Adipose tissue (tissue), 3 donors: ENCODE measurements at regions not wholly inside any gene's neighbourhood (a gene's known extent, or its start where the extent isn't known, plus 50 kb on each side); places are given as distances from the start of the nearest gene placed in this dataset.

Source experiments
- H3K27ac ChIP-seq: one replicate; pipeline ENCODE4 v1.5.1; 2013; ENCODE audit warnings: low read depth, low read length
- WGBS, 3 donors: extraction: QIAGEN DNeasy Blood & Tissue Kit; methylation state at CpG; one replicate each; pipeline ENCODE4 v1.1.7; 2013; 5-methylcytosine and 5-hydroxymethylcytosine counted together
- donor health status: healthy with polysubstance abuse.
- donor health status: Bipolar disorder and iron deficiency.
- donor health status: healthy.

DNA sequence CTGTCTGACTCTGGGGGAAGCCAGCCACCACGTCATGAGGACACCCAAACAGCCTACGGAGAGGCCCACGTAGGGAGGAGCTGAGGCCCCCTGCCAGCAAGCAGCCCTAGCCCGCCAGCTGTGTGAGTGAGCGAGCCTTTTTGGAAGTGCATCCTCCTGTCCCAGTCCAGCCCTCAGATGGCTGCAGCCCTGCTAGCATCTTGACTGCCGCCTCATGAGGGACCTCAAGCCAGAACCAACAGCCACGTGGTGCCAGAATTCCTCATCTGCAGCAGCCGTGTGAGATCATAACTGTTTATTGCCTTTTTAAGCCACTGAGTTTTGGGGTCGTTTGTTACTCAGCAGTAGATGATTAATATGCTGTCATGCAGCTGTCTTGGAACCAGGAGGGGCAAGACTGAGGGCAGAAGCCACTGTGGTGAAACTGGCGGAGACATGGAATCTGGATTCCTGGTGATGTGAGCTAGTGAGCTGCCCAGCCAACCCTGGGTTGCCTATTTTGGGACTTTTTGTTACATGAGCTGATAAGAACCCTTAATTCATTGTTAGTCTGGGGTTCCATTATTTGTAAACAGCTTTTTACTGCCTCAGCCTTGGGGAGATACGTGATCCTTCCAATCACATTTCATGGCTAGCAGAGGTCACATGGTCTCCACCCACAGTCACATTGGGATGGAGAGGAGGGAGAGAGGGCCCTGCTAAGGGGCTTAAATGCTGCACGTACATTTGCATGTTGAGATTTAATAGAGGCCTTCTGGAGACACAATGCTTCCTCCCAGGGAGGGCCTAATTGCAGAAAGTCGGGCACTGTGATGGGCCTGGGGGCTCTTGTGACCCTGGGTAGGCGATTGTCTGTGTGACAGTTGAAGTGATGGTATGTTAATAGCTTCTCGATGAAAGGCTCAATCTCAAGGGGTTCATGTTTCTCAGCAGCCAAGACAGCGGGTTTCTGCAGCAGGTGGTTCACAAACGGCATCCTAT, 73.8 kb downstream of the RPLP1 start:
- H3K27ac ChIP-seq, result no peak overlapping the region
- 73 to 80% (median 77%) methylated on average over 16 to 17 of the region's 17 CpGs for WGBS, 3 donors

DNA sequence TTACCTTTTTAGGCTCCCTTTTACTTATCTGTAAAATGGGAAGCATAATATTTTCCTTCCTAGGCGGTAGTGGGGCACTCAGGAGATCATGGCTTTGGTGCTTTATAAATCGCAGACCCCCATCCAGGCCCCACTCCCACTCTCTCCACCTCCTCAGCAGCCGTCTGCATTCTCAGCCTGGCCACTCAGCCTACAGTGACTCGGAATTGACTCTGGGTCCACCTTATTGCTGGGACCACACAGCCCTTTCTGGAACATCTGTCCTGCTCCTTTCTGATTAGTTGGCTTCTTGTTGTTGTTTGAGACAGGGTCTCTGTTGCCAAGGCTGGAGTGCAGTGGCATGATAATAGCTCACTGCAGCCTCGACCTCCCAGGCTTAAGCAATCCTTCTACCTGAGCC, 76.5 kb downstream of the RPLP1 start:
- WGBS, 3 donors, result 91 to 95% (median 94%) methylated on average over 5 of the region's 5 CpGs
- H3K27ac ChIP-seq, result no peak overlapping the region

DNA sequence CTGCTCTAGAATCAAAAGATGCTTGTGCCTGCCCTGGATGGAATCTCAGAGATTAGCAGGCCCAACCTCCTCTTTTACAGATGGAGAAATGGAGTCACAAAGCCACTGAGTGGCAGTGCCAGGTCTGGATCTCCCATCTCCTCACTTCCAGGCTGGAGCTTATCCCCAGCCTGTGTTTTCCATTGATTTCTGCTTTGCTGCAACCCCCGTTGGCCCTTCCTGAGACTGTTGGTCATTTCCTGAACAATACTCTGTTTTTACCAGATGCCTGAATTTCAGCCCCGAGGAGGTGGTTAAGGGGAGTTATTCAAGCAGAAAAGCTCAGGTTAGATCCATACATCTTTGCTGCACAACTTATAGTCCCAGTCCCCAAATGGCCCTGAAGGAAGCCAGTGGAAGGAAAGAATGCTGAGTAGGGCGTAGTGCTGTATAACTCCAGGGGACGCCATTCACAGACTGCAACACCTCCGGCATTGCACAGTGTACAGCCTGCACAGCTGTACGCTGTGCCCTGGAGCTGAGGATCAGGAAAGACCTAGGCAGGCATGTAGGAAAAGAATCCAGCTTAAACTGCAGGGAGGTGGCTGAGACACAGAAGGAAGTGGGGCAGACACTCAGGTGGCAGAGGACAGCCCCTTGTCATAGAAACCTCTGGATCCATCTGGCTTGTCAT, 77.5 kb downstream of the RPLP1 start:
- WGBS, 3 donors, result 61 to 71% (median 71%) methylated on average over 6 of the region's 6 CpGs

DNA sequence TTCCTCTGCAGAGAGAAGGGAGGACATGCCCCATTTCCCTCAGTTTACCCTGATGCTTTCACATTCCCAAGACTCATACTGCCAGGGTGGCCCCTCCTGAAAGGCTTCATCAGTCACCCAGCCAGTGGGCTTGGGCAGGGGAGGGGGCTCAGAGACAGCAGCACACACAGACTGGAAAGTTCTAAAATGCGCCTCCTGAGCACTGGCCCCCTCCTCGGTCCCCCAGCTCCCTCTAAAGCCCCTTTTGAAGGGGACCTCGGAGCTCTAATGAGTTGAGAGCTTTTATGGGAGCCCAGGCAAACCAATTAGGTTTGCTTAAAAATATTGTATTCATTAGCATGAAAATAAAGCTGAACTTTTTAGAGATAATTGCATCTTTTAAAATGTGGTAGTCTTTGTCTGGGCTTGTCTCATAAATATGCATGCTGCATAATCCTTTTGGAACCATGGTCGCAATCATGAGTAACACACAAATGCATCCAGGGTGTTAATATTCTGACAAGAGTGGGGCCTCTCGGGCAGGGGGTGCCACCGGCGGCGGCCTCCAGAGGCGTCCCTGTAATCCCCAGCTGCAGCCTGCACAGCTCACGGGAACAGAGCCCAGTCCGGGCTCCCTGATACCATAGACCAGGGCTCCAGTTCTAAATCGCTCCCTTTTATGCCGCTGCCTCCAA, 78.5 kb downstream of the RPLP1 start:
- WGBS, 3 donors, result 76 to 89% (median 83%) methylated on average over 13 of the region's 13 CpGs
- H3K27ac ChIP-seq, result no peak overlapping the region

More for the DNA sequence above, 77.5 kb downstream of the RPLP1 start:
- H3K27ac ChIP-seq, result no peak overlapping the region

DNA sequence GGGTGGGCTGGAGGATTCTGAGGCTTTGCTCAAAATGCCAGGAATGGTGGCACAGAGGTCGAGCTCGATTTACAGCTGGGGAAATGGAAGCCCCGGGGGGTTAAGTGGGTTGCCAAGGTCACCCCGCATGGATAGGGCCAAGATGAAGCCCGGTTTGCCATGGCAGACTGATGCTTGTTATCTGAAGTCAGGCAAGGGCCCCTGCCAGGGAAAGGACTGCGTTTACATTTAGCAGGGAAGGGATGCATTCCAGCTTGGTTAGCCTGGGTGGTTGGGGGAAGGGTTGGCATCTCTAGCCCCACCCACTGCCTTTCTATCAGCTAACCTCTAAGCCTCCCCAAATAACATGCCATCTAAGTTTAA, 79.0 kb downstream of the RPLP1 start:
- H3K27ac ChIP-seq, result no peak overlapping the region
- WGBS, 3 donors, result 30 to 79% (median 65%) methylated on average over 6 of the region's 6 CpGs

DNA sequence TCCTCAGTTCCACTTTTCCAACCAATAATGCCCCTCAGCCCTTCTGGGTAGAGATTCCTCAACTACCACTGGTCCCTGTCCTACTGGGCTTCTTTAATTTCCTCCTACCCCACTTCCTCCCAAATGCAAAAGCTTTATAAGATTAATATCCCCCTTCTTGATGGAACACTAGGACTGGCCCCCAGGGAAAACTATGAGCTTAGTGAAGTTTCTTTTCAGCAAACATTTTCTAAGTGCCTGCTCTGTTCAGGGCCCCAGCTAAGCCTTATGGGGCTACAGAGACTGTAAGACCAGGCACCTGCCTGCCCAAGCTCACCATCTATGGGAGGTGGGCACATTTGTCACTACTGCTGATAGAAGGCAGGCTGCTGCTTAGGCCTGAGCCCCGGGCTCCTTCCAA, 79.4 kb downstream of the RPLP1 start:
- WGBS, 3 donors, result 73 to 100% (median 79%) methylated on average over 1 of the region's 1 CpG
- no peak overlapping the region for H3K27ac ChIP-seq

DNA sequence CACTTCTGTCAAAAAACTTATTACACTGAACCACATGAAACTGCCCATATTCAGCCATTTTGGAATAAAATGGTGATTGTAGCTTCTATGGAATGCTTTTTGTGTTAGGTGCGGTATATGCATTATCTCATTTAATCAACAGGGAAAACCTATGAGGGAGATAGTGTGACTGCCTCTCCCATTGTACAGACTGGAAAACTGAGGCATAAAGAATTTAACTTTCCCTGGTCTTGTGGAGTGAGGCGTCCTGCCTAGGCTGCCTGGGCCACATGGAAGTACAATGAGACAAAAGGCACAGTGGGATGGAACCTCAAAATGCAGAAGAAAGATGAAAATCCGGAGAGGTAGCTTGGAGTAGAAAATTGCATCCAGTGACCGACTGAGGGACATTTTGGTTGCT, 80.2 kb downstream of the RPLP1 start:
- no peak overlapping the region for H3K27ac ChIP-seq
- WGBS, 3 donors, result 81 to 90% (median 89%) methylated on average over 4 of the region's 4 CpGs

DNA sequence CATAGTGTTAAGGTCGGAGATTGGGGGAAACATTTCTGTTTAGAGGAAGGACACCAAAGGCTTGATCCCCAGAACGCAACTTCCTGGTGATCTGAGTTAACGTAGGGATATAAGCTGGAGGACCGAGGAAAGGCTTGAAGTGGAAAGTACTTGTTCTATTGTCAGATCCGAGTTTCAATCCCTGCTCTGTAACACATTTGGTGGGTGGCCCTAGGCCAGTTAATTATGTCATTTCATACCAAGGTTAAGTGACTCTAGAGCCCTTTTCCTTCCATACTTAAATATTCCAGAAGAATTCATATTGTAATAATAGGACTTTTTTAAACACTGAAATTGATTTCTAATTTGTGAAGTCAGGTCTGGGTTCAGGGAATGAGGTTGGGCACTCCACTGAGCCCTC, 80.9 kb downstream of the RPLP1 start:
- WGBS, 3 donors, result 56 to 70% (median 61%) methylated on average over 5 of the region's 5 CpGs
- H3K27ac ChIP-seq, result no peak overlapping the region

DNA sequence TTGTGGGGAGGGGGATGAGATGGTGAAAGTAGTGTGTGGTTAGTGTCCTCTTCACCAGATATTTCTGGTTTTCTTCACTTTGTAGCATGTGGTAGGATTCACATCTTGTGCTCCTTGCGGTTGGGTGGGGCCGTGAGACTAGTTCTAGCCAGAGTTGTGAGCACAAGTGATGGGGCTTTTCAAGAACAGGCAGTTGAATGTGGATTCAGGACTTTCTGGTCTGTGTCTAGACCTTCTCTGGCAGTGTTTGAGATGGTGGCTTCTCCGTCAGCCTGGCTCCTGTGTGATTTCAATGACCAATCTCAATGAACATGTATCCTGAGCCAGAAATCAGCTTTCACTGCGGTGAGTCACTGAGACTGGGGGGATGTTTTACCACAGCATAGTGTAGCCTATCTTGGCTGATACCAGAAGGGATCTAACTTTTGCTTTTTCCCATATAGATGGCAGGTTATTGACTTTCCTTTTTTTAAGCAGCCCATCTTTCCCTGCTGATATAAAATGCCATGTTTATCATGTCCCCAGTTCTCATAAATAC, 82.6 kb downstream of the RPLP1 start:
- no peak overlapping the region for H3K27ac ChIP-seq
- 84 to 94% (median 89%) methylated on average over 4 of the region's 4 CpGs for WGBS, 3 donors

DNA sequence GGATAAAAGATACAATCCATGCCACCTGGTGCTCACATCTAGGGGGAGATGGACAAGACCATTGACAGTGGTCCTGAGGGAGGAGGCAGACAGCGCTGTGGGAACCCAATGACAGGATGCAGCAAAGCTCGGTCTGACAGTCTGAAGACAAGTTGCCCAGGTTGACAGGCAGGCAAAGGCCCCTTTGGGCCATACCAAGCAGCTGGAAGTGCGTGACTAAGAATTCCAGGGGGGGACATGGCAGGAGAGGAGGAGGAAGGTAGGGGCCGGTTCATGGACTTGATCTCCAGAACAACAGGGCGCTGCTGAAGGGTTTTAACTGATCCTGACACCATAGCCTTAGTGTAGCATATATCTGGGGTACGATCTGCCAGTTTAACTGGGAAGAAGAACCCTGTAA, 83.4 kb downstream of the RPLP1 start:
- H3K27ac ChIP-seq, result no peak overlapping the region
- WGBS, 3 donors, result 90 to 91% (median 91%) methylated on average over 6 of the region's 6 CpGs

DNA sequence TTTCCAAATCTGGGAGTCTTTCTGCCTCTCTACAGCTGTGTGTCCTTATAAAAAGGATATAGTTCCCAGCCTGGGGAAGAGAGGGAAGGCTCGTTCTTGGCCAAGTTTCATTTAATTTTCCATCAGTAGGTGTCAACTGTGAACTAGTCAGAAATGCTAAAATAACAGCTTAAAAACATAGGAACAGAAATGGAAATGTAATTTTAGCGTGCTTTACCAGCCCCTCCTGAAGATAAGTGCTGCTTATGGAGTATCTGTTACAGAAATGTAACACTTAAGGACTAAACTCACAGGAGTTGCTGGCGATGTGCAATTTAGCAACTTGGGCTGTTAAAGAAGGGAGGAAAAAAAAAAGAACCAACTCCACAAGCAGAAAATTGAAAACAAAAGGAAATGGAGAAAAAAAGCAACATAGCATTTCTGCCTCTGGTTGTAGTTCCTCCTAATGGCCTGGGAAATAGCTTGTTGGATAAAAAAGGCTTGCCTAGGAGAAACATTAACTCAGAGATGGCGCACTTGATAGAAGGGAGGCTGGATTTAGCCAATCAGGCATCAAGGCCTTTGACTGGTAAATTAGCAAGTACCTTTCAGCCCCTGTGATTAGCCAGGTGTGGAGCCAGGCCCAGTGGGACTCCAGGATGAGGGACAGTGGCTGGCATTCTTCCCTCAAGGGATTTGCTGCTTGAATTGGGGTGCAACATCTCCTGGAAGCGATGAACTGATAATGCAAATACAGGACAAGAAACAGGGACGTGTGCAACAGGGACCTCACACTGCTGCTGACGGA, 84.3 kb downstream of the RPLP1 start:
- WGBS, 3 donors, result 83 to 86% (median 83%) methylated on average over 7 of the region's 7 CpGs
- no peak overlapping the region for H3K27ac ChIP-seq

DNA sequence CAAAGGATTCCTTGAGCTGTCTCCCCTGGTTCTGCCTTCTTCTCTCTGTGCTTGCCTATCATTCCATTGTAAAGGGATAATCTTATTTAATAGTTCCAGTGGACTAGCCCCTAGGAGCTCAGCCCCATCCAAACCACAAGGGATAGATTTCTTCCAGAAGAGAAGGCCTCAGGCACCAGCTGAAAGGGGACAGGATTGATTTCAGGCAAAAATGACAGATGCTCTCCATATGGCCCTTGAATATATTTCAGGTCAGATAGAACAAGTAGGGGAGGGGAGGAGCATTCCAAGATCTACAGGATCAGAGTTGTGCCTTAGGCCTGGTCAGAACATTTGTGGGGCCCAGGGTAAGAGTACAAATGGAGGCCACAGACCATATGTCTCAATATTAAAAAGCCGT, 85.3 kb downstream of the RPLP1 start:
- no peak overlapping the region for H3K27ac ChIP-seq
- WGBS, 3 donors, result 94 to 100% (median 100%) methylated on average over 1 of the region's 1 CpG

DNA sequence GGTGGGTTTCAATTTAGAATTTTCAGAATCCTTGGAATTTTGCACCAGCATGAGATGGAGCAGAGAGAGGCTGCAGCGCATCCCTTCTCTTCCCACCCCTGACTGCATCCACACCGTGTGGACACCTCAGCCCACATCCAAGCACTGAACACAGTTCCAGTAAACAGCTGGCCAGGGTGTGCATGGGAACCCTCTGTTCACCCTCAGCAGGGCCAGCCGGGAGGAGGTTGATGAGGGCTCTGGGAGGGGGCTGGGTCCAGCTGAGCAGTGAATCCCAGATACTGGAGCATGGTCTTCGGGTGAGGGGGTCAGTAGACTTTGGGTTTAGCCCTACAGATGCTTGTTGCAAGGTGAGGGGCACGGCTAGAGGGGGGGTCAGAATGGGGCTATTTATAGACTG, 85.8 kb downstream of the RPLP1 start:
- H3K27ac ChIP-seq, result no peak overlapping the region
- 82 to 97% (median 91%) methylated on average over 5 of the region's 5 CpGs for WGBS, 3 donors

DNA sequence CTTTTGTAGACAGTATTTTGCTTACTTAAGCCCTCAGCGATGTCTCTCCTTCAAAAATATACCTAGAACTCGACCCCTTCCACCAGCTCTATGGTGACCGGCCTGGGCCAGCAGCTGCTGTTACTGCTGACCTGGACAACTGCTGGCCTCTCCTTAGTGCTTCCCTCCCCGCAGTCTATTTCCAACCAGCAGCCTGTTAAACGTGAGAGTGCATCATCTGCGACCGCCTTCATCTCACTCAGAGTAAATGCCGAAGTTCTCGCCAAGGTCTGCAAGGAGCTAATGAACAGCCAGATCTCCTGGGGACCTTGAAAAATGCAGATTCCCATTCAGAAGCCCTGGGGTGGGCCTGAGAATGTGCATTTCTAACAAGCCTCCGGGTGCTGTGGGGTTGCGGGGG, 86.7 kb downstream of the RPLP1 start:
- 82 to 90% (median 90%) methylated on average over 11 of the region's 11 CpGs for WGBS, 3 donors
- H3K27ac ChIP-seq, result no peak overlapping the region

DNA sequence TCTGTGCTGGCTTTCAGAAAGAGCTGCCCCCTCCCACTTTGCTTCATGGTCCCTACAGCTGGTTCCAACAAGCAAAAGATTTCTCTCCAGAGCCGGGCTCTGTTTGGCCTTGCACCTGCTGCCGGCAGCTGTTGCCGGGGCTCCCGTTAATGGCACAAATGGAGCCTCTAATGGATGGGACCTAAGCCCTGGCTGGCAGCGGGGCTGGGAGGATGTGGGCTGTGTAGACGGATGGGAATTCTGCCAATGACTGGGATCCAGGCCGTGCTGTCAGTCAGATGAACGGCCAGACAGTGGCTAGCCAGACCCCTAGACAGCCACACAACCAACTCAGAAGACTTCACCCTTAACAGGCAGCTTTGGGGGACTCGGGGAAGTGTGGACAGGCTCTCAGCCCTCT, 88.0 kb downstream of the RPLP1 start:
- H3K27ac ChIP-seq, result no peak overlapping the region
- 58 to 70% (median 66%) methylated on average over 9 of the region's 9 CpGs for WGBS, 3 donors

DNA sequence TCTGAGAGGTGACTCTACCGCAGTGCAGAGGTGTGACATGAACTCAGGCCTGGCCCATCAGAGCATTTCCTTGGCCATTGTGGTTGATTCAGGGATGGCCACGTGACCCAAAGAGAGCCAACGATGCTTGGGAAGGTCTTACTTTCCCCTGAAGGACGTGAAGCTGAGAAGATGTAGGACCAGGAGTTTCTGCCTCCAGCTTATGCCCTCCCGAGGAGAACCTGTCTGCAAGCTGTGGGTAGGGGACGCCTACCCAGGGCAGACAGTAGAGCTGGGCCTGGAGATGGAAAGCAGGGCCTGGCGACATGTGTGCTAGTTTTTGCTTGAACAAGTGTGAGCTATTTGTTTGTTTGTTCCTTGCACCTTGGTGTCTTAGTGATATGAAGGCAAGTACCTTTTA, 89.4 kb downstream of the RPLP1 start:
- WGBS, 3 donors, result 90 to 94% (median 91%) methylated on average over 7 of the region's 7 CpGs
- H3K27ac ChIP-seq, result no peak overlapping the region

DNA sequence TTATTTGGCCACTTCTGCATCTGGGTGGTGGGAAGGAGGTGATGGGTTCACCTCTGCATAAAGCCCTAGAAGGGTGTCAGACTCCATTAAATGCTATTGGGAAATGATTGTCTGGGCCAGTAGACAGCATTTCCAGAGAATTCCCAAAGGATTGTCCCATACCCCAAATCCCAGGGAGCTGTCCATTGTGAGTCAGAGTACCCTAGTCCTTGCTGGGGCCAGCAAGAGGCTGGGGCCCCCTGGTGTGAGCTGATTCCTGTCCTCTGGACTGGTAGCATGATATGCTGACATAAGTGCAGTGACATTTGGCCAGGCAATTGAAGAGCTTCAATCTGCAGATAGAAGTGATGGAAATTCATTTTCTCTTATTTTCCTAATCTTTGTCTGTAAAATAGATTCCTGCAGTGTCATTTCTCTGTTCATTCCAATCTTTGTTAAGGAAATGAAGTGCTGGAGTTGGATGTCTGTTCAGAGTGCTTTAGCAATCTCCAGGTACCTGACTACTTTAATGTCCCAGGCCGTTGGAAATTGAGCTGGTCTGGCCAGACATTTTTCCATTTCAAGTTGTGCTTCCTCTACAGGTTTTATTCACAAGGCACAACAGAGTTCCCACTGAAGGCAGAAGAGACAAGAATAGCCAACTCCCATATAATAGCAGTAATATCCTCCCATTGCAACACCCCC, 91.2 kb downstream of the RPLP1 start:
- 61 to 68% (median 64%) methylated on average over 1 of the region's 1 CpG for WGBS, 3 donors
- no peak overlapping the region for H3K27ac ChIP-seq
